MCF 10A (cell line): ENCODE measurements at regions not wholly inside any gene's neighbourhood (a gene's known extent, or its start where the extent isn't known, plus 50 kb on each side); places are given as distances from the start of the nearest gene placed in this dataset.

Experiments used
- BruUV-seq: library from RNA; stranded (reverse); fragments of 400-500 nt; replicated peaks from 2 replicates; lab custom pipeline; 2021; lab: Mats Ljungman, UMichigan
- CTCF ChIA-PET: fragments of 300-600 bp; sonication (Branson Sonifier 250); formaldehyde crosslinking; extraction: SDS; loops from one replicate; lab custom pipeline; 2021; ENCODE audit warnings: antibody characterized with exemption, inconsistent platforms; lab: Yijun Ruan, JAX
- POLR2A ChIA-PET: fragments of 300-600, 350-650 bp; sonication (Branson Sonifier 250); formaldehyde crosslinking; extraction: SDS; loops from one replicate; lab custom pipeline; 2020; ENCODE audit warnings: antibody characterized with exemption, inconsistent platforms; lab: Yijun Ruan, JAX
- DNase-seq: peaks from one replicate; pipeline ENCODE4 v3.0.0-alpha.2; 2018; ENCODE audit not compliant: unreplicated experiment
- H3K27ac Mint-ChIP-seq: one replicate; pipeline ENCODE4 v1.8.0; 2022; ENCODE audit warnings: mild to moderate bottlenecking, low read depth, mixed read lengths; ENCODE audit not compliant: unreplicated experiment
- H3K27me3 Mint-ChIP-seq: one replicate; pipeline ENCODE4 v1.8.0; 2022; ENCODE audit warnings: mixed read lengths; ENCODE audit not compliant: insufficient read depth, unreplicated experiment
- H3K36me3 Mint-ChIP-seq: one replicate; pipeline ENCODE4 v1.8.0; 2022; ENCODE audit warnings: mild to moderate bottlenecking, moderate library complexity, mixed read lengths; ENCODE audit not compliant: insufficient read depth, unreplicated experiment
- H3K4me1 Mint-ChIP-seq: one replicate; pipeline ENCODE4 v1.8.0; 2022; ENCODE audit warnings: mixed read lengths; ENCODE audit not compliant: insufficient read depth, unreplicated experiment
- H3K4me3 Mint-ChIP-seq: one replicate; pipeline ENCODE4 v1.8.0; 2022; ENCODE audit warnings: mild to moderate bottlenecking, moderate library complexity, mixed read lengths; ENCODE audit not compliant: unreplicated experiment
- H3K9me3 Mint-ChIP-seq: one replicate; pipeline ENCODE4 v1.8.0; 2022; ENCODE audit warnings: mixed read lengths; ENCODE audit not compliant: unreplicated experiment
- CTCF ChIP-seq: fragments of 200-600 bp; IDR thresholded peaks from one replicate; pipeline ENCODE4 v1.8.0; 2022; ENCODE audit warnings: antibody characterized with exemption, mild to moderate bottlenecking; ENCODE audit not compliant: unreplicated experiment
- intact Hi-C: fragments of 100-400 bp; cut with micrococcal nuclease; formaldehyde crosslinking; loops from 2 replicates; pipeline ENCODE4 v1.14.1; 2022

- peaks cover 2% of the 10 kb centered on the region for H3K9me3 Mint-ChIP-seq
- ChIA-PET CTCF (no interaction called here), POLR2A (no interaction called here)
- no peak for TF ChIP-seq CTCF
- H3K27ac Mint-ChIP-seq = no peak overlapping the region
- no peak for DNase-seq
- peaks cover 8% of the 10 kb centered on the region for H3K4me1 Mint-ChIP-seq
- BruUV-seq = no TSS peak
- no peaks in the 10 kb centered on the region for H3K36me3 Mint-ChIP-seq
- no peak overlapping the region for H3K4me3 Mint-ChIP-seq
- H3K27me3 Mint-ChIP-seq = peaks cover 22% of the 10 kb centered on the region
- intact Hi-C loops = no loop called here
Measured at GRCh38 chr5:5638211-5638610, 215.7 kb downstream of the ICE1 start.

DNA sequence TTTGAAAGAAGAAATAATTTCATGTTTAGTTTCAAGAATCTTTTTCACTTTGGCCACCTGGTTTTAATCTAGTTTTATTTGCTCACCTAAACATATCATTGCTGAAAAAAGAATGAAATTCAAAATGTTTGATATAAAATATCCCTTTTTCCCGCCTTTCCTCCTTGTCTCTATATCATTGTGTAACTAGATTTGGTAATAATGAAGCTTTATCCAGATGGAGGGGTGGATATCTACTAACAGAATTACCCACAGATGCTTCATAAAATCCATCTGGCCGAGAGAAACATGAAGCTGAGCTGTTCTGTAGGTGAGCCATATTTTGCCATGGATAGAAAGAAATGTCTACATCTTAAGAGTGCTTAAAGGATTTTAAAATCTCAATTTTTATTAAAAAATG is 214.7 kb downstream of the ICE1 start:
- no peak overlapping the region for H3K4me3 Mint-ChIP-seq
- TF ChIP-seq CTCF = no peak
- H3K36me3 Mint-ChIP-seq = no peaks in the 10 kb centered on the region
- no peak overlapping the region for H3K27ac Mint-ChIP-seq
- peaks cover 8% of the 10 kb centered on the region for H3K4me1 Mint-ChIP-seq
- DNase-seq = no peak
- H3K9me3 Mint-ChIP-seq = peaks cover 11% of the 10 kb centered on the region
- intact Hi-C loops = no loop called here
- CTCF ChIA-PET = no interaction called here
- POLR2A ChIA-PET = no interaction called here
- peaks cover 33% of the 10 kb centered on the region for H3K27me3 Mint-ChIP-seq
- BruUV-seq = no TSS peak

- intact Hi-C loops = no loop called here
- Mint-ChIP-seq H3K9me3 (peaks cover 11% of the 10 kb centered on the region), H3K27me3 (peaks cover 27% of the 10 kb centered on the region), H3K4me1 (peaks cover 13% of the 10 kb centered on the region), H3K36me3 (peaks cover under 1% of the 10 kb centered on the region), H3K4me3 (no peak overlapping the region), H3K27ac (no peak overlapping the region)
- ChIA-PET POLR2A (no interaction called here), CTCF (interaction anchor here (0.7 to 1.0 kb wide), 3 partner anchors 16 to 40 kb away, joined by 3 read pairs; no protein-coding TSS in a partner anchor)
- DNase-seq = no peak
- no TSS peak for BruUV-seq
- TF ChIP-seq CTCF = no peak
Measured at GRCh38 chr5:5634817-5635216, 212.3 kb downstream of the ICE1 start.

GRCh38 chr5:5633579-5633978 is 211.1 kb downstream of the ICE1 start:
- intact Hi-C loops = no loop called here
- peaks cover 27% of the 10 kb centered on the region for H3K27me3 Mint-ChIP-seq
- H3K4me3 Mint-ChIP-seq = no peak overlapping the region
- ChIA-PET CTCF (interaction anchor here (1.0 kb wide), 1 partner anchor 15 kb away, joined by 3 read pairs; no protein-coding TSS in a partner anchor), POLR2A (no interaction called here)
- peaks cover 11% of the 10 kb centered on the region for H3K9me3 Mint-ChIP-seq
- DNase-seq = no peak
- H3K27ac Mint-ChIP-seq = no peak overlapping the region
- H3K4me1 Mint-ChIP-seq = peaks cover 13% of the 10 kb centered on the region
- BruUV-seq = no TSS peak
- TF ChIP-seq CTCF = no peak
- H3K36me3 Mint-ChIP-seq = peaks cover 5% of the 10 kb centered on the region
